GM19468 (cell line): ENCODE measurements at regions not wholly inside any gene's neighbourhood (a gene's known extent, or its start where the extent isn't known, plus 50 kb on each side); places are given as distances from the start of the nearest gene placed in this dataset.
"Not testable (repeated sequence)": the region's sequence is repeated elsewhere in the genome, so short reads cannot be mapped to it uniquely, and the experiment has no call there.

ENCODE experiments used
- ATAC-seq: cut with Tn5 transposase; IDR thresholded peaks from one replicate; pipeline ENCODE4 v1.9.1; 2021; ENCODE audit warnings: mild to moderate bottlenecking, moderate library complexity, moderate number of reproducible peaks; ENCODE audit not compliant: unreplicated experiment; ENCODE audit errors: extremely low read depth

DNA sequence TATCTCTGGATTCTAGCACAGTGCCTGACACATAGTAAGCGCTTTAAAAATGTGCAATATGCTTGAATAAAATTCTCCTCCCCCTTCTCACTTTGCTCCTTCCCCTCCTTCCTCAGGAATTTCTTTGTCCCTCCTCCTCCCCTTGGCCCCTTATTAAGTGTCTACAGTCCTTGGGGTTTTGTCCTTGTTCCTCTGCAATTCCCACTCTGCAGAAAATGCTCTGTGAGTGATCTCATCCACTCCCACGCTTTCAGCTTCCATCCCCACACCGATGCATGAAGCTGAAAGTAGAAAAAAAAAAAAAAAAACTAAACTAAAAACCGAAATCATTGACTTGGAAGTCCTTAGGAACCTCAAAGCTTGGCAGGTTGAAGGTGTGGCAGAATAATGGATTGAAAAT is 273.6 kb downstream of the RRAGC start:
- no peak for ATAC-seq

GRCh38 chr1:38585460-38585859 is 274.1 kb downstream of the RRAGC start:
- no peak for ATAC-seq

DNA sequence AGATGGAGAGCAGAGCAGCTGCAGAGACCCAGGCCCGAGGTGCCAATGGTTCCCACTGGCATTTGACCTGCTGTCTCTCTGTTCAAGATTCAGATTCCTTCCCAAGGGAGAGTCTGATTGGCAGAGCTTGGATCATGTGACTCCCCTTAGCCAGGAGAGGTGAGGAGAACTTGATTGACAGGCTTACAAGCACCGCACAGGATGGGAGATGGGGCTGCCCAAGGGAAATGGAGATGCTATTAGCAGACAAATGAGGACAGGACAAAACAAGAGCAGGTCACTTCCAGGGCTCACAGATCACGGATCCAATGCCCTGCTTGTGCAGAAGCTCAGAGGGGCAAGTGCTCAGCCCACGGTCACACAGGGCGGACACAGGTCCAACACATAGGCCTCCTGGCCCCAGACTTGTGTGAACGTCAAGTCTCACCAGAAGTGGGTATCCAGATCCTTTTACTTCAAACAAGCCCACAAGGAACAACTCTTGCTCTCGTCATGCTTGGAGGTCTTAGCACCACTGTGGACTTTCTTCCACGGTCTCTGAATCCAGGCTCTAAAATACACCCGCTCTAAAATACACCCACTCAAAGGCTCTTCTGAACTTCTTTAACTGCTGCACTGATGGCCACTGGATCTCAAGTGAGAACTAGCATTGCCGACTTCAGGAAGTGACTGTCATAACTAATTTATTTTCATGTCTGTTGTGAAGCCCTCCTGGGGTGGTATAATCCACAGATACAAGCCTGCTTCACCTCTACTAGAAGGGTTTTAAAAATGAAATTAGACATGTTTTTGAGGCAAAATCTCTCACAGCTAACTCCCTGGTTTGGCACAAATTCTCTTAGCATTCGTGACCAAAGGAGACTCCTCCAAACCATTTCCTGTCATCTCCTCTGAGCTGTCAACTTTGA is 274.9 kb downstream of the RRAGC start:
- no peak for ATAC-seq

DNA sequence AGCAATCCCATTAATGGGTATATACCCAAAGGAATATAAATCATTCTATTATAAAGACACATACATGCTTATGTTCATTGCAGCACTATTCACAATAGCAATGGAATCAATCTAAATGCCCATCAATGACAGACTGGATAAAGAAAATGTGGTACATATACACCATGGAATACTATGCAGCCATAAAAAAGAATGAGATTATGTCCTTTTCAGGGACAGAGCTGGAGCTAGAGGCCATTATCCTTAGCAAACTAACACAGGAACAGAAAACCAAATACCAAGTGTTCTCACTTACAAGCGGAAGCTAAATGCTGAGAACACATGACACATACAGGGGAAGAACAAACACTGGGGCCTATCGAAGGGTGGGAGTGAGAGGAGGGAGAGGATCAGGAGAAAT is 276.3 kb downstream of the RRAGC start:
- ATAC-seq, result not testable (repeated sequence)

GRCh38 chr1:38581396-38581795 is 278.2 kb downstream of the RRAGC start:
- no peak for ATAC-seq

DNA sequence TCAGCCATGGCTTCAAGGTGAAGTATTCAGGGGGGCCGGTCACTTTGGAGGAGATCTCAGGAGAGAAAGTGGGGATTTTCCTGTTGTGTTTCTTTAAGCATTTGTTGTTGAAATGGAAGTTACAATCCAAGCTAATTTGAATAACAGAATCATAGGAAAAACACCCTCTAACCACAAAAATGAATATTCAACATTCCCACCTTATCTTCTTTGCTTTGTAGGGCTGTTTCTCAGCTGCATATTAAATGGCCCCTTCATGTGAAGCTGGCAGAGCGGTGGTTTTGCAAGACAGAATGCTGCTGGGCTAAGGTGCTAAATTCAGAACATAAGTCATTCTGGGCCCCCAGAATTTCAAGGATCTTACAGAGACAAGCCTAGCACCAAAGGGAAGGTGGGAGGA is 279.0 kb downstream of the RRAGC start:
- no peak for ATAC-seq

- no peak for ATAC-seq
Observed at GRCh38 chr1:38579056-38579455, 280.5 kb downstream of the RRAGC start.

- ATAC-seq, result no peak
Observed at GRCh38 chr1:38578271-38578951, 281.2 kb downstream of the RRAGC start.

DNA sequence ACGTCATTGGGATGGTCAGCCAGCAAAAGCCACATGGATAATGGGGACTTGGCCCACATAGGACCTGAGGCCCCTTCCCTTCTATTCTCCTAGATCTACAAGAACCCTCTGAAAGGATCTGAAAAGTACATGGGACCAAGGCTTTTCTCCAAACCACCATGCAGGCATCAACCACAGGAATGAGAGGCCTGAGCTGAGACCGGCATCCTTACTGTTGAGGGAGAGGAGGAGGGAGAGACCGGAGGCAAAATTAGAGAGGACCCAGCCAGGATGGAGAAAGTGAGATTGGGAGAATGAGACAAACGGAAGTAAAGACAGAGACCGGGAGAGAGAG is 281.7 kb downstream of the RRAGC start:
- ATAC-seq, result no peak

DNA sequence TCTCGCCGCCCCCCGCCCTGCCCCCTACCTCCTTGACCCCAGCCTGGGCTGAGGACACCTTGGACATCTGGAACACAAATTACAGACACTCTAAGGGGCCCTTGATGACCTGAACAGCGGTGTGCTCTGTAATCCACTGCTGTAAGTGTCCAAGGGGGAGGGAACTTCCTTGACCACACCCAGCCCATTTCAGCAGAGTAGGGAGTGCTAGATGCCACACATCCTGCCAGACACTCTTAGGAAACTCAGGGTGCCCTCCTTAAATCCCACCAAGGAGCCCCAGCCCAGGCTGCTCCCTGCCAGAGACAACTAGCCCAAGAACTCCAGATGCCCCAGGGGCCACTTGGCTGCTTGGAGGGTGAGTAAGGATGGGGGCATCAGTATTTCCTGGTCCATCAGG is 282.2 kb downstream of the RRAGC start:
- no peak for ATAC-seq

DNA sequence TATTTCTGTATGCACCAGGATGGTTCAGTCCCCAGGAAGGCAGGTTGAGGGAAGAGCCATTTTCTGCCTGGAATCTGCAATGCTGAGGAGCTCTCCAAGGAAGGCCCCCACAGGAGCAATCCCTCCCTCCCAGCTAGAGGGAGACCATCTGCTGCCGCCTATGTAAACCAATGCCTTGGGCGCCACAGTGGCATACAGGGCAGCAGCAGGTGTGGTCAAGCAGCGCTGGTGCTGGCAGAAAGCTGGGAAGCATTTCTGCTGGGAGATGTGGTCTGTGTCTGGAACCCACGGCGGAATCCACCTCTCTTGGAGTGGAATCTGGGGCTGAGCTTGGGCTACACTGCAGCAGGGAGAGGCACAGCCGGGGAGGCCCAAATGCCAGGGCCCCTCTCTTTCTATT is 283.3 kb downstream of the RRAGC start:
- no peak for ATAC-seq

GRCh38 chr1:38571726-38572125 is 287.8 kb downstream of the RRAGC start:
- ATAC-seq, result no peak

- no peak for ATAC-seq
Observed at GRCh38 chr1:38570657-38570975, 289.0 kb downstream of the RRAGC start.

DNA sequence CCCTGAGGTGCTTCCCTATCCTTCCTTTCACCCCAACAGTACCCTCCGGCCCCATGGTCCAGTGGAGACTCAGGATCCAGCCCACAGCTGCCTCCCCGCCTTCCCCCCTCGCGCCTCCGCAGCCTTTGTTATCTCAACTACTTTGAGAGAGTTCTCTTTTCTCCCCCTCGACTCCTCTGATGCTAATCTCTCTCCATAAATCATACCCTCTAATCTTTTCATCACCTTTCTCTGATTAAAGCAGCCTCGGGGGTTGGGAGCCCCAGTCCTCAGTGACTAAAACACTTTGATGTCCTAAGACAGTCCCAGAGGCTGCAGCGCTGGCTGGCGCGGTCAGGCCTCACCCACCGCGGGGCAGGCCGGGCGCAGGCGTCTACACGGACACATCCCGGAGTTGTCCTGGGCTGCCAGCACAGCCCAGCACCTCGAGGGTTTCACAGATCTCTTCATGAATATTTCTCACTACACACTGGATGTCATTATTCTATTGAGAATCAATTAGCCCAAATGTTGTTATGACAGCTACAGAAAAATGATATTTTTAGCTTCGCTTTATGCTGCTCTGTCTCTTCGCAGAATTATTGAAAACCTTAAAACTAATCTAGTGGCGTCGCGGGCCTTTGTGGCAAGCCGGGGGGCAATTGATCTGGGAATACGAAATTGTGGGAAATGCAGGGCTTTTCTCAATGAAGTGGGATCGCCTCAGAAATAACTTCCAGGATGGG is 289.5 kb downstream of the RRAGC start:
- ATAC-seq, result no peak

- ATAC-seq, result no peak
Observed at GRCh38 chr1:38568061-38568857, 291.3 kb downstream of the RRAGC start.

DNA sequence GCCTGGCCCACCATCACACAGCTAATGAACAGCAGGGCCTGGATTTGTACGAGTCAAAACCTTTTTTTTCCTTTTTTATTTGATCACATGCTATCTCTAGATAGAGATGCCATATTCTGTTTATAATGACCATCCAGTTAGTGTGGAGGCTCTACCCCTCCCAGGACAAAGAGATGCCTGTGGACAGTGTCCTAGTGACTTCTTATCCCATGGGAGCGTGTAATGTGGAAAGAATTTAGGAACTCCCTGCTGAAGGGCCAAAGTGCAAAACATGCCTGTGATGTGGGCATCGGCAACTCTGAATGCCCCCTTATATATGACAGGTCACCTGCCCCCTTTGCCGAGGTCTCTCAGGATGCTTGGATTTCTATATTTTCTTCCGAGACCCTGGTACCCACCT is 292.2 kb downstream of the RRAGC start:
- no peak for ATAC-seq

- ATAC-seq, result no peak
Observed at GRCh38 chr1:38565020-38565491, 294.5 kb downstream of the RRAGC start.

- ATAC-seq, result no peak
Observed at GRCh38 chr1:38563942-38564735, 295.4 kb downstream of the RRAGC start.

DNA sequence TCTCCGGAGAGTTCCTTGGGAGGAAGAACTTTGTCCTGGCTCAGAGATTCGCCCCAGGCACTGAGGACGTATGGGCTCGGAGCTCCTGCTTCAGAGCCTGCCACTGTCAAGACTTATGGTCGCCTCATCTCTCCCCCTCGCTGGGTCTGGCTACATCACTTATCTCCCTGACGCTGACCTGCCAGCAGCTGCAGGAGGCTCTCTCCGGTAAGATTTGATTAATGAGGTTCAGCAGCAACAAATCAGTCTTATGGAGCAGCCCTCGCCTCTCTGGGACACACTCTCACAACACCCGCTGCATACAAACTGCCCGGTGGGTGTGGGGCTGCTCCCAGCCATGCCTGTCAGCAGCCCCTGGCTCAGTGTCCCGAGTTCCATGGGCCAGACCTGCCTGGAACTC is 297.8 kb downstream of the RRAGC start:
- no peak for ATAC-seq

- ATAC-seq, result no peak
Observed at GRCh38 chr1:38561110-38561509, 298.5 kb downstream of the RRAGC start.
